ENCODE measurements at regions not wholly inside any gene's neighbourhood (a gene's known extent, or its start where the extent isn't known, plus 50 kb on each side); places are given as distances from the start of the nearest gene placed in this dataset.

- TF ChIP-seq TAF1 (IDR thresholded peaks at IDR 0.05; ENCODE audit: low read depth, low read length) = no peak
- no peak for TF ChIP-seq RBBP5 (IDR thresholded peaks at IDR 0.05; ENCODE audit: borderline replicate concordance, low read depth, low read length)
- no peak for TF ChIP-seq SP1 (IDR thresholded peaks at IDR 0.05; ENCODE audit: low read depth, low read length)
- no peak for TF ChIP-seq TCF12 (IDR thresholded peaks at IDR 0.05; ENCODE audit: low read depth, low read length)
Observed at GRCh38 chr2:6657855-6658254, 207.9 kb downstream of the CMPK2 start (continued).

Measured in H1 (cell line).